ENCODE measurements at regions not wholly inside any gene's neighbourhood (a gene's known extent, or its start where the extent isn't known, plus 50 kb on each side); places are given as distances from the start of the nearest gene placed in this dataset.

- no peak overlapping the region for H3K9ac ChIP-seq (ENCODE audit: insufficient read depth in 1 of 2, low read length in 2 of 2)
- no peak overlapping the region for H3K4me3 ChIP-seq
- 93 to 97% methylated on average over 2 of the region's 2 CpGs for WGBS, 2 donors
- no peak for ATAC-seq (ENCODE audit: insufficient read depth, low FRiP score)
- H3K9me3 ChIP-seq (ENCODE audit: control insufficient read depth in 4 of 4, insufficient read depth in 3 of 4, low read length in 3 of 4): no peaks in the 10 kb centered on the region
- TF ChIP-seq, protein P1, sequence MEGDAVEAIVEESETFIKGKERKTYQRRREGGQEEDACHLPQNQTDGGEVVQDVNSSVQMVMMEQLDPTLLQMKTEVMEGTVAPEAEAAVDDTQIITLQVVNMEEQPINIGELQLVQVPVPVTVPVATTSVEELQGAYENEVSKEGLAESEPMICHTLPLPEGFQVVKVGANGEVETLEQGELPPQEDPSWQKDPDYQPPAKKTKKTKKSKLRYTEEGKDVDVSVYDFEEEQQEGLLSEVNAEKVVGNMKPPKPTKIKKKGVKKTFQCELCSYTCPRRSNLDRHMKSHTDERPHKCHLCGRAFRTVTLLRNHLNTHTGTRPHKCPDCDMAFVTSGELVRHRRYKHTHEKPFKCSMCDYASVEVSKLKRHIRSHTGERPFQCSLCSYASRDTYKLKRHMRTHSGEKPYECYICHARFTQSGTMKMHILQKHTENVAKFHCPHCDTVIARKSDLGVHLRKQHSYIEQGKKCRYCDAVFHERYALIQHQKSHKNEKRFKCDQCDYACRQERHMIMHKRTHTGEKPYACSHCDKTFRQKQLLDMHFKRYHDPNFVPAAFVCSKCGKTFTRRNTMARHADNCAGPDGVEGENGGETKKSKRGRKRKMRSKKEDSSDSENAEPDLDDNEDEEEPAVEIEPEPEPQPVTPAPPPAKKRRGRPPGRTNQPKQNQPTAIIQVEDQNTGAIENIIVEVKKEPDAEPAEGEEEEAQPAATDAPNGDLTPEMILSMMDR (IDR thresholded peaks at IDR 0.05; ENCODE audit: control extremely low read depth, extremely low read depth): no peak
- no peak for DNase-seq
- H3K36me3 ChIP-seq (ENCODE audit: control insufficient read depth in 4 of 4, insufficient read depth in 4 of 4, low read length in 4 of 4): no peaks in the 10 kb centered on the region
- no peaks in the 10 kb centered on the region for H3K4me1 ChIP-seq (ENCODE audit: control insufficient read depth in 5 of 5, insufficient read depth in 5 of 5, low read length in 5 of 5)
- no peaks in the 10 kb centered on the region for H3K27me3 ChIP-seq (ENCODE audit: control insufficient read depth in 3 of 3, insufficient read depth in 3 of 3, low read length in 2 of 3)
- H3K27ac ChIP-seq (ENCODE audit: low read depth in 1 of 2, low read length in 1 of 2): no peak overlapping the region
Measured at GRCh38 chr11:110939471-110939870, 227.2 kb upstream of the ARHGAP20 start.

- H3K9me3 ChIP-seq (ENCODE audit: control insufficient read depth in 4 of 4, insufficient read depth in 3 of 4, low read length in 3 of 4): no peaks in the 10 kb centered on the region
- 77 to 79% methylated on average over 2 of the region's 2 CpGs for WGBS, 2 donors
- H3K27me3 ChIP-seq (ENCODE audit: control insufficient read depth in 3 of 3, insufficient read depth in 3 of 3, low read length in 2 of 3): no peaks in the 10 kb centered on the region
- no peaks in the 10 kb centered on the region for H3K4me1 ChIP-seq (ENCODE audit: control insufficient read depth in 5 of 5, insufficient read depth in 5 of 5, low read length in 5 of 5)
- no peak for ATAC-seq (ENCODE audit: insufficient read depth, low FRiP score)
- no peak overlapping the region for H3K4me3 ChIP-seq
- H3K27ac ChIP-seq (ENCODE audit: low read depth in 1 of 2, low read length in 1 of 2): no peak overlapping the region
- H3K36me3 ChIP-seq (ENCODE audit: control insufficient read depth in 4 of 4, insufficient read depth in 4 of 4, low read length in 4 of 4): no peaks in the 10 kb centered on the region
- TF ChIP-seq, protein P1 (IDR thresholded peaks at IDR 0.05; ENCODE audit: control extremely low read depth, extremely low read depth): no peak
- no peak overlapping the region for H3K9ac ChIP-seq (ENCODE audit: insufficient read depth in 1 of 2, low read length in 2 of 2)
- no peak for DNase-seq
Measured at GRCh38 chr11:110935018-110935640, 222.9 kb upstream of the ARHGAP20 start.

DNA sequence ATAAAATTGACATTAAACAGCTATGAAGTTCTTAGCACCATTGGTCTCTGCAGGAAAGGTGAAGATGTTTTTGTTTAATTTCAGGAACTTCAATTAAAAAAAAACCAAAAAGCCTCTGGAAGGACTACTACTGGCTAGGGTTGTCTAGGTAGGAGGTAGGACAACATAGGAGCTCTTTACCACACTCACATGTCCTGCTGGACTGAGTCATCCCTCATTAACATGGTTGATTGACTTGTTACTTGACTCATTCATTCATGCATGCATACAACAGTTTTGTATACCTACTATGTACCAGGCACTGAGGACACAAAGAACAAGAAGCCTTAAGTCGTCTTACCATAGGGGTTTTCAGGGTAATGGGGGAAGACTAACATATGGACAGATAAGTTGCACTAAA is 216.9 kb upstream of the ARHGAP20 start:
- peaks cover 0 to 10% (median 0%) of the 10 kb centered on the region in 5 donors for H3K4me1 ChIP-seq (ENCODE audit: control insufficient read depth in 5 of 5, insufficient read depth in 5 of 5, low read length in 5 of 5)
- DNase-seq: no peak
- 0 to 96% methylated on average over 1 of the region's 1 CpG for WGBS, 2 donors
- ATAC-seq (ENCODE audit: insufficient read depth, low FRiP score): no peak
- no peaks in the 10 kb centered on the region for H3K36me3 ChIP-seq (ENCODE audit: control insufficient read depth in 4 of 4, insufficient read depth in 4 of 4, low read length in 4 of 4)
- H3K4me3 ChIP-seq: no peak overlapping the region
- TF ChIP-seq, protein P1 (IDR thresholded peaks at IDR 0.05; ENCODE audit: control extremely low read depth, extremely low read depth): no peak
- H3K9me3 ChIP-seq (ENCODE audit: control insufficient read depth in 4 of 4, insufficient read depth in 3 of 4, low read length in 3 of 4): no peaks in the 10 kb centered on the region
- H3K9ac ChIP-seq (ENCODE audit: insufficient read depth in 1 of 2, low read length in 2 of 2): no peak overlapping the region
- H3K27me3 ChIP-seq (ENCODE audit: control insufficient read depth in 3 of 3, insufficient read depth in 3 of 3, low read length in 2 of 3): no peaks in the 10 kb centered on the region
- no peak overlapping the region for H3K27ac ChIP-seq (ENCODE audit: low read depth in 1 of 2, low read length in 1 of 2)

GRCh38 chr11:110928391-110928790 is 216.2 kb upstream of the ARHGAP20 start:
- DNase-seq (no peak), ATAC-seq (ENCODE audit: insufficient read depth, low FRiP score) (no peak)
- Histone ChIP-seq H3K4me3 (no peak overlapping the region), H3K36me3 (ENCODE audit: control insufficient read depth in 4 of 4, insufficient read depth in 4 of 4, low read length in 4 of 4) (no peaks in the 10 kb centered on the region), H3K27ac (ENCODE audit: low read depth in 1 of 2, low read length in 1 of 2) (no peak overlapping the region), H3K9me3 (ENCODE audit: control insufficient read depth in 4 of 4, insufficient read depth in 3 of 4, low read length in 3 of 4) (no peaks in the 10 kb centered on the region), H3K27me3 (ENCODE audit: control insufficient read depth in 3 of 3, insufficient read depth in 3 of 3, low read length in 2 of 3) (no peaks in the 10 kb centered on the region), H3K9ac (ENCODE audit: insufficient read depth in 1 of 2, low read length in 2 of 2) (no peak overlapping the region), H3K4me1 (ENCODE audit: control insufficient read depth in 5 of 5, insufficient read depth in 5 of 5, low read length in 5 of 5) (peaks cover 0 to 10% (median 0%) of the 10 kb centered on the region in 5 donors)
- WGBS, 2 donors: 84 to 88% methylated on average over 2 of the region's 2 CpGs
- TF ChIP-seq, protein P1 (IDR thresholded peaks at IDR 0.05; ENCODE audit: control extremely low read depth, extremely low read depth): no peak
